GM12875 (cell line): ENCODE measurements at regions not wholly inside any gene's neighbourhood (a gene's known extent, or its start where the extent isn't known, plus 50 kb on each side); places are given as distances from the start of the nearest gene placed in this dataset.

Source experiments
- H3K4me3 ChIP-seq: one replicate; pipeline ENCODE4 v1.5.1; 2011; ENCODE audit warnings: low read depth, low read length, control low read depth
- TF ChIP-seq, protein P1 (sequence below): IDR thresholded peaks from 2 replicates; pipeline ENCODE4 v1.5.1; 2011; ENCODE audit warnings: low read depth, mild to moderate bottlenecking, control low read depth, inconsistent platforms, low read length, moderate library complexity, borderline replicate concordance; ENCODE audit not compliant: insufficient read depth

DNA sequence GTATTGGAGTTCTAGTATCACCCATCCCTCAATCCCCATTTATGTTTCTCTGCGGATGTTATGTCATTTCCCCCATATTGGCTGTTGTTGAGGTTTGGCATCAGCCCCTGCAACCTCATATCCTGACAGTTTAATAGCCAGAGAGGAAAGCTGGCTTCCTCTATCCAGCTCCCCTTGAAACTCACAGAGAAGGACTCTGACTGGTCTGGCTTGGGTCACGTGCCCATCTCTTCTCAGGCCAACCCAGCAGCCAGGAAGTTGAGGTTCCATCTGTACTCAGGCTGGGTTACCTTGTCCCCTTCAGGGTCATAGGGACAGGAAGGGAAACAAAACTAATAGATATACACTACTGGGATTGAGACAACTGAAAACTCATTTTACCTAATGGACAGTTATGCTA, 148.0 kb upstream of the SLC14A2 start:
- H3K4me3 ChIP-seq, result no peak overlapping the region
- TF ChIP-seq, protein P1, sequence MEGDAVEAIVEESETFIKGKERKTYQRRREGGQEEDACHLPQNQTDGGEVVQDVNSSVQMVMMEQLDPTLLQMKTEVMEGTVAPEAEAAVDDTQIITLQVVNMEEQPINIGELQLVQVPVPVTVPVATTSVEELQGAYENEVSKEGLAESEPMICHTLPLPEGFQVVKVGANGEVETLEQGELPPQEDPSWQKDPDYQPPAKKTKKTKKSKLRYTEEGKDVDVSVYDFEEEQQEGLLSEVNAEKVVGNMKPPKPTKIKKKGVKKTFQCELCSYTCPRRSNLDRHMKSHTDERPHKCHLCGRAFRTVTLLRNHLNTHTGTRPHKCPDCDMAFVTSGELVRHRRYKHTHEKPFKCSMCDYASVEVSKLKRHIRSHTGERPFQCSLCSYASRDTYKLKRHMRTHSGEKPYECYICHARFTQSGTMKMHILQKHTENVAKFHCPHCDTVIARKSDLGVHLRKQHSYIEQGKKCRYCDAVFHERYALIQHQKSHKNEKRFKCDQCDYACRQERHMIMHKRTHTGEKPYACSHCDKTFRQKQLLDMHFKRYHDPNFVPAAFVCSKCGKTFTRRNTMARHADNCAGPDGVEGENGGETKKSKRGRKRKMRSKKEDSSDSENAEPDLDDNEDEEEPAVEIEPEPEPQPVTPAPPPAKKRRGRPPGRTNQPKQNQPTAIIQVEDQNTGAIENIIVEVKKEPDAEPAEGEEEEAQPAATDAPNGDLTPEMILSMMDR, result no peak

DNA sequence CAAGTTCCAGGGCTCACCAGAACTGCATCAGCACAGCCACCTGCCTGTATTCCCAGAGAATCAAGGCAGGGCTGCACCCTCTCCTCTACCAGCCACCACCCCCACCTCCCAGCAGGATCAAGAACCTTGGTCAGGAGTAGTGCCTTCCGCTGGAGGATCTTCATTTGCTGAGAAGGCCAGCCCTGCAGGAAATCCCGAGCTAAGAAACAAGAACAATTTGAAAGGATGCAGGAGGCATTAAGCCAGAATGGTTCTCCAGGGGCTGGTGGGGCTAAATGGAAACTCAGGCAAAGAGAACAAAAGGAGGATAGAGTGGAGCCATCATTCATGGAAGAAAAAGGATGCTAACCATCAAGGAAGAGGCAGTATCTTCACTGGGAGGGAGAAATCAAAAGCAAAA, 147.3 kb upstream of the SLC14A2 start:
- no peak overlapping the region for H3K4me3 ChIP-seq
- TF ChIP-seq, protein P1, result no peak

DNA sequence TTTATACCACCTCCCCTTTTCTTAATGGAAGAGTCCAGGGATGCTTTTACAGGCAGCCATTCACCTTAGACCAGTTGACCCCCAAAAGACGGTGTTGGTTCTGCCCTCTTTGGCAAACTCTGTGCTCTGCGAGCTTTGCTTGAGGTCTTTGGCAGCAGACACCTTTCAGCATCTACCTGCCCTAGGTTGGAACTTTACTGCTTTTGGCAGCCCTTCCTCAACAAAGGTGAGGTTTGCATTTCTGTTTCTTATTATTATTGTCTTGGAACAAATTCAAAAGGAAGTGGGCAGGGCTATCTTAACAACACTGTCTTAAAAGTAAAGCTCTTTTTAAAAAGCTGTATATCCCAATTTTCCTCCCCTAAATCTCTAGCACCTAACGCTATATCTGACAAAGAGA, 136.4 kb upstream of the SLC14A2 start:
- TF ChIP-seq, protein P1, result no peak
- H3K4me3 ChIP-seq, result no peak overlapping the region

DNA sequence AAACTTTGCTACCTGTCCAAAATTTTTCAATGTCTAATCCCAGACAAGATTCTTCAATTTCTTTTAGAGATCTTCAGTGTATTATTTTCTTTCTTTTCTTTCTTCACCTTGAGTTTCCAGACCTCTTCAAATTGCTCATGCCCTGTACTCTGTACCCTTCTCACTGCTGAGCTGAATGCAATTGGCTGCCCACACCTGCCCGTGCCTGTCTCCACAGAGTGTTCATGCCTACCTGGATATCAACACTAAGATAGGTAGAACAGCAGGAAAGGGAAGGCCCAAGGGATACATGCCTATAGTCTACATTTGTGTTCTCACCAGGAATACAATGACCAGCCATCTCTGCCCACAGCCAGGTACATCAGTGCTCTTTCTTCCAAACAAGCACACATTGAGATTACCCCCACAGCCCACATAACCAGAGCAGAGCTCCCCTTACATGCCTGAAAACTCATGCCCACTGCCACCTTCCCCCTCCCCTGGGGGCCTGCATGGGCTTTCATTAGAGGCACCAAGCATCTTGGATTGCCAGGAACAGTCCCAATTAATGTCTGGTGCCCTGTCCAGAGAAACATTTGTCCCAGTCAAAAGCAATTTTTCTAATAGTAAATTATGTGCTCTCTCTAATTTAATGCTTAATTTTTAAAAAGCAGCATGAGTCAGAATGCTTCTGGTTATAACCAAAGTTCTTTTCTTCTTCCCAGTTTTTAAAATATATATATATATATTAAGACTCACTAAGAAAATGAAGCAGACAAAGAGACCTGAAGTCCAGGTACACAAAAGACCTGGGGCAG, 134.9 kb upstream of the SLC14A2 start:
- no peak overlapping the region for H3K4me3 ChIP-seq
- TF ChIP-seq, protein P1, result no peak

DNA sequence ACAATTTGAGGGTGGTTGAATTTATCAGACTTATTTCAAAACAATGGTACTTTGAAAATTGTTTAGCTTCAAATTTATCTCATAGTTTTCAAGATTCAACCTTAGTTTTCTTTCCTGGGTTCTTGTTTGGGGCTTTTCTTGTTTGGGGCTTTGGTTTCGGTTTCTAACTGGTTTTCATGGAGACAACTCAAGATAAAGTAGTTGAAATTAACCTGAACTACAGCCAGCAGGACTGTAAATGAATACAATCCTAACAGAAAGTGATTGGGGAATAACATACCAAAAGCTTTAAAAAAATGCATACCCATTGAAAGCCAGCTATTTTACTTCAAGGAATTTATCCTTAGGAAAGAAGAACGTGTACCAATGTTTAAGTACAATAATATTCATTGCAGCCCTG, 133.5 kb upstream of the SLC14A2 start:
- no peak overlapping the region for H3K4me3 ChIP-seq
- TF ChIP-seq, protein P1, result no peak

DNA sequence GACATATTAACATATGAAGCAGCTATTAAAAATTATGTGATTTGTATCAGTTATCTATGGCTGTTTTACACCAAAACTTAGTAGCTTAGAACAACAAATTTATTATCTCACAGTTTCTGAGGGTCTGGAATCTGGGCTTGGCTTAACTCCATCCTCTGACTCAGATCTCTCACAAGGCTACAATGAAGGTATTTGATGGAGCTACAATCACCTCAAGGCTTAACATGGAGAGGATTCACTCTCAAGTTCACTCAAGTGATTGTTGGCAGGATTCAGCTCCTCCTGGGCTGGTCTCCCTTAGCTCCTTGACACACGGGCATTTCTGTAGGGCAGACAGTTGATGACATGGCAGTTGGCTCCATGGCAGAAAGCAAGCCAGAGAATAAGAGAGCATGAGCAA, 133.0 kb upstream of the SLC14A2 start:
- TF ChIP-seq, protein P1, result no peak
- no peak overlapping the region for H3K4me3 ChIP-seq

DNA sequence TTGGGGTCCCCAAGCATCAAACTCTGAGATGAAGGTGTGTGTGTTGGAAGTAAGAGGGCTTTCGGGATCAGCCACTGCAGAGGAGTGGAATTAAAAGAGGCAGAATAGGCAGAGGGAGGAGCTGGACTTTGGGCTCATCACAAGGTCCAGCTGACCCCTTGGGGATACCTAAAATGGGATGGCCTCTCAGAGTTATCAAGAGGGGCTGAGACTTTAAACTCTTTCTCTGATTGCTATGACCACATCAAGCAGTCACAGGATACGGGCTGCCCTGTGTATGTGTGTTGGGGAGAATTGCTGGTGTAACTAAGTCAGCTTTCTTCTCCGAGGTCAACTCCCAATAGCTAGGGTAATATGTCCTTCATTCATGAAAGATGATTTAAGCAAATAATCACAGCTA, 127.7 kb upstream of the SLC14A2 start:
- H3K4me3 ChIP-seq, result no peak overlapping the region
- TF ChIP-seq, protein P1, result no peak
